ENCODE measurements at regions not wholly inside any gene's neighbourhood (a gene's known extent, or its start where the extent isn't known, plus 50 kb on each side); places are given as distances from the start of the nearest gene placed in this dataset.

DNA sequence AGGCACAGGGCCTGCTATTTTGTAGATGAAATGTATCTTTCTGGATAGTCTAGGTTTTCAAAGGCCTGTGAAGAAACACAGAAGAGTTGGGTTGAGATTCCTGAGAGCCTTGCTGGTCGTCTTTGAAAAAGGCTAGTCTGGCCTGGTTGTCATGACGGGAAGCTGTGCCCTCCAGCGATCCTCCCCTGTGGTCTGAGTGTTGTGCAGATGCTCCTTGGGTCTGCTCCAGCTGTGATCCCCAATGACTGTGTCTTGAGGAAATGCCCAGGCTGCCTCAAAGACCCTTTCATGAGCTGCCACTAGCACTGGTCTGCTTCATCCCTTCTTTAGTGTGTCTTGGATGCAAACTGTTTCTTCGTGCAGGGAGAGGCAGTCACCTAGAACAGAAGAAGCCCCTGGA lies 111.0 kb upstream of the SYNPR start:
- TF ChIP-seq, protein P1, sequence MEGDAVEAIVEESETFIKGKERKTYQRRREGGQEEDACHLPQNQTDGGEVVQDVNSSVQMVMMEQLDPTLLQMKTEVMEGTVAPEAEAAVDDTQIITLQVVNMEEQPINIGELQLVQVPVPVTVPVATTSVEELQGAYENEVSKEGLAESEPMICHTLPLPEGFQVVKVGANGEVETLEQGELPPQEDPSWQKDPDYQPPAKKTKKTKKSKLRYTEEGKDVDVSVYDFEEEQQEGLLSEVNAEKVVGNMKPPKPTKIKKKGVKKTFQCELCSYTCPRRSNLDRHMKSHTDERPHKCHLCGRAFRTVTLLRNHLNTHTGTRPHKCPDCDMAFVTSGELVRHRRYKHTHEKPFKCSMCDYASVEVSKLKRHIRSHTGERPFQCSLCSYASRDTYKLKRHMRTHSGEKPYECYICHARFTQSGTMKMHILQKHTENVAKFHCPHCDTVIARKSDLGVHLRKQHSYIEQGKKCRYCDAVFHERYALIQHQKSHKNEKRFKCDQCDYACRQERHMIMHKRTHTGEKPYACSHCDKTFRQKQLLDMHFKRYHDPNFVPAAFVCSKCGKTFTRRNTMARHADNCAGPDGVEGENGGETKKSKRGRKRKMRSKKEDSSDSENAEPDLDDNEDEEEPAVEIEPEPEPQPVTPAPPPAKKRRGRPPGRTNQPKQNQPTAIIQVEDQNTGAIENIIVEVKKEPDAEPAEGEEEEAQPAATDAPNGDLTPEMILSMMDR (IDR thresholded peaks at IDR 0.05; ENCODE audit: insufficient read depth, low read length): no peak
- no peak for TF ChIP-seq POLR2AphosphoS5 (IDR thresholded peaks at IDR 0.05; ENCODE audit: low read depth)
- TF ChIP-seq, protein P2, sequence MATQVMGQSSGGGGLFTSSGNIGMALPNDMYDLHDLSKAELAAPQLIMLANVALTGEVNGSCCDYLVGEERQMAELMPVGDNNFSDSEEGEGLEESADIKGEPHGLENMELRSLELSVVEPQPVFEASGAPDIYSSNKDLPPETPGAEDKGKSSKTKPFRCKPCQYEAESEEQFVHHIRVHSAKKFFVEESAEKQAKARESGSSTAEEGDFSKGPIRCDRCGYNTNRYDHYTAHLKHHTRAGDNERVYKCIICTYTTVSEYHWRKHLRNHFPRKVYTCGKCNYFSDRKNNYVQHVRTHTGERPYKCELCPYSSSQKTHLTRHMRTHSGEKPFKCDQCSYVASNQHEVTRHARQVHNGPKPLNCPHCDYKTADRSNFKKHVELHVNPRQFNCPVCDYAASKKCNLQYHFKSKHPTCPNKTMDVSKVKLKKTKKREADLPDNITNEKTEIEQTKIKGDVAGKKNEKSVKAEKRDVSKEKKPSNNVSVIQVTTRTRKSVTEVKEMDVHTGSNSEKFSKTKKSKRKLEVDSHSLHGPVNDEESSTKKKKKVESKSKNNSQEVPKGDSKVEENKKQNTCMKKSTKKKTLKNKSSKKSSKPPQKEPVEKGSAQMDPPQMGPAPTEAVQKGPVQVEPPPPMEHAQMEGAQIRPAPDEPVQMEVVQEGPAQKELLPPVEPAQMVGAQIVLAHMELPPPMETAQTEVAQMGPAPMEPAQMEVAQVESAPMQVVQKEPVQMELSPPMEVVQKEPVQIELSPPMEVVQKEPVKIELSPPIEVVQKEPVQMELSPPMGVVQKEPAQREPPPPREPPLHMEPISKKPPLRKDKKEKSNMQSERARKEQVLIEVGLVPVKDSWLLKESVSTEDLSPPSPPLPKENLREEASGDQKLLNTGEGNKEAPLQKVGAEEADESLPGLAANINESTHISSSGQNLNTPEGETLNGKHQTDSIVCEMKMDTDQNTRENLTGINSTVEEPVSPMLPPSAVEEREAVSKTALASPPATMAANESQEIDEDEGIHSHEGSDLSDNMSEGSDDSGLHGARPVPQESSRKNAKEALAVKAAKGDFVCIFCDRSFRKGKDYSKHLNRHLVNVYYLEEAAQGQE (IDR thresholded peaks at IDR 0.05; ENCODE audit: insufficient replicate concordance, low read depth): no peak
- no peak for TF ChIP-seq GABPA (IDR thresholded peaks at IDR 0.05; ENCODE audit: low read depth)
- TF ChIP-seq SPI1 (IDR thresholded peaks at IDR 0.05; ENCODE audit: borderline replicate concordance, low read depth): no peak

Measured in HL-60 (cell line).